ENCODE measurements at regions not wholly inside any gene's neighbourhood (a gene's known extent, or its start where the extent isn't known, plus 50 kb on each side); places are given as distances from the start of the nearest gene placed in this dataset.
"Not testable (repeated sequence)": the region's sequence is repeated elsewhere in the genome, so short reads cannot be mapped to it uniquely, and the experiment has no call there.

DNA sequence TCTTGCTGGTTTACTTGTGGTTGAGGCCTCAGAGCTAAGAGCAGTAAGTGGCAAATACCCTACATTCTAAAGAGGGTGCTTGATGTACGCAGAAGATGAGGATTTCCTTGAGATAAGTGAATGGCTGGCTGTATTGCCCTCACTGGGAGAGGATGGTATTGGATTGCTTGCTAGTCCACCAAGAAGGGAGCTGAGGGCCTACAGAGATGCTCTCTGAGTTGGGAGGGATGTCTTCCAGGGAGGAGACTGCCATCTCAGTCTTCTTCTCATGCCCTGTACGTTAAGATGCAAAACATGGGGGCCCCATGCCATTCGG is 669.1 kb downstream of the UTRN start:
- H3K27ac ChIP-seq, result no peak overlapping the region
- TF ChIP-seq, protein P1, sequence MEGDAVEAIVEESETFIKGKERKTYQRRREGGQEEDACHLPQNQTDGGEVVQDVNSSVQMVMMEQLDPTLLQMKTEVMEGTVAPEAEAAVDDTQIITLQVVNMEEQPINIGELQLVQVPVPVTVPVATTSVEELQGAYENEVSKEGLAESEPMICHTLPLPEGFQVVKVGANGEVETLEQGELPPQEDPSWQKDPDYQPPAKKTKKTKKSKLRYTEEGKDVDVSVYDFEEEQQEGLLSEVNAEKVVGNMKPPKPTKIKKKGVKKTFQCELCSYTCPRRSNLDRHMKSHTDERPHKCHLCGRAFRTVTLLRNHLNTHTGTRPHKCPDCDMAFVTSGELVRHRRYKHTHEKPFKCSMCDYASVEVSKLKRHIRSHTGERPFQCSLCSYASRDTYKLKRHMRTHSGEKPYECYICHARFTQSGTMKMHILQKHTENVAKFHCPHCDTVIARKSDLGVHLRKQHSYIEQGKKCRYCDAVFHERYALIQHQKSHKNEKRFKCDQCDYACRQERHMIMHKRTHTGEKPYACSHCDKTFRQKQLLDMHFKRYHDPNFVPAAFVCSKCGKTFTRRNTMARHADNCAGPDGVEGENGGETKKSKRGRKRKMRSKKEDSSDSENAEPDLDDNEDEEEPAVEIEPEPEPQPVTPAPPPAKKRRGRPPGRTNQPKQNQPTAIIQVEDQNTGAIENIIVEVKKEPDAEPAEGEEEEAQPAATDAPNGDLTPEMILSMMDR (IDR thresholded peaks at IDR 0.05), result no peak
- no peak for TF ChIP-seq ZFX (IDR thresholded peaks at IDR 0.05; ENCODE audit: borderline replicate concordance)

DNA sequence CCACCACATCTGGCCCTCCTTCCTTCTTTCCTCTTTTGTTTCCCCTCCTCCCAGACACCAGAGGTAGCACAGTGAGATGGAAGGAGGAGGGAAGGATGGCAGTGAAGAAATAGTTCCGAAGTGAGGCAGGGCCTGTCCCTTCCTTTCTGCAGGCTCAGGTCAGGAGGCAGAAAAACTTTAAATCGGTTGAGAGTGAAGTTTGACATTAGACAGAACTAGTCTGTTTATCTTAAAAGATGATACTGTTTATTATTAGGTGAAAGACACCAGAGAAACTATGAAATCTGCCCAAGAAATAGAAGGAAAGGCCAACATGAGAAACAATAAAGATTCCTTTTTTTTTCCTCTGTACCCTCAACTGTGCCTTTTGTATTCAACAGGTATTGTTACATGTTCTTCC is 670.3 kb downstream of the UTRN start:
- H3K27ac ChIP-seq, result no peak overlapping the region
- TF ChIP-seq, protein P1 (IDR thresholded peaks at IDR 0.05), result no peak
- no peak for TF ChIP-seq ZFX (IDR thresholded peaks at IDR 0.05; ENCODE audit: borderline replicate concordance)

DNA sequence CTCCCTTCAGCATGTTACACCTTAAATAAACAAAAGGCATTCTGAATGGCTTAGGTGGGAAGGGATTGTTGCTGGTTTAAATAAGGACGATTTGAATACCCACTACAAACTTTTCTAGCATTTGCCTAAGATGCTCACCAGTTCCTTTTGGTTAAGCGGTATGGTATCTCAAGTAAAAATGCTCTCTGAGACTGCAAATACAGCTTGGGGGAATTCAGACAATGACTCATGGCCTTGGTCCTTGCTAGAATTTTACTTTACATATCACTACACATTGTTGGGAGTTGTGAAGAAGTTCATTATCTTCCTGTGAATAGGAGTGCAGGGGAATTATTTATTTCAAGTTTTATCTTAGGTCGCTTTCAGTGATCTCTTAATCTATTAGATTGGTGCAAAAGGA is 670.7 kb downstream of the UTRN start:
- TF ChIP-seq, protein P1 (IDR thresholded peaks at IDR 0.05), result no peak
- no peak for TF ChIP-seq ZFX (IDR thresholded peaks at IDR 0.05; ENCODE audit: borderline replicate concordance)
- H3K27ac ChIP-seq, result no peak overlapping the region

DNA sequence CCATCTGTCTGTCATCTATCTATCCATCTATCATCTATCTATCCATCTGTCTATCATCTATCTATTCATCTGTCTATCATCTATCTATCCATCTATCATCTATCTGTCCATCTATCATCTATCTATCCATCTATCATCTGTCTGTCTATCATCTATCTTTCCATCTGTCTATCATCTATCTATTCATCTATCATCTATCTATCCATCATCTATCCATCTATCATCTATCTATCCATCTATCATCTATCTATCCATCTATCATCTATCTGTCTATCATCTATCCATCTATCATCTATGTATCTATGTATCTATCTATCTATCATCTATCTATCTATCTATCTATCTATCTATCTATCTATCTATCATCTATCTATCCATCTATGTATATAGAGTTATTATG is 671.6 kb downstream of the UTRN start:
- H3K27ac ChIP-seq, result not testable (repeated sequence)

DNA sequence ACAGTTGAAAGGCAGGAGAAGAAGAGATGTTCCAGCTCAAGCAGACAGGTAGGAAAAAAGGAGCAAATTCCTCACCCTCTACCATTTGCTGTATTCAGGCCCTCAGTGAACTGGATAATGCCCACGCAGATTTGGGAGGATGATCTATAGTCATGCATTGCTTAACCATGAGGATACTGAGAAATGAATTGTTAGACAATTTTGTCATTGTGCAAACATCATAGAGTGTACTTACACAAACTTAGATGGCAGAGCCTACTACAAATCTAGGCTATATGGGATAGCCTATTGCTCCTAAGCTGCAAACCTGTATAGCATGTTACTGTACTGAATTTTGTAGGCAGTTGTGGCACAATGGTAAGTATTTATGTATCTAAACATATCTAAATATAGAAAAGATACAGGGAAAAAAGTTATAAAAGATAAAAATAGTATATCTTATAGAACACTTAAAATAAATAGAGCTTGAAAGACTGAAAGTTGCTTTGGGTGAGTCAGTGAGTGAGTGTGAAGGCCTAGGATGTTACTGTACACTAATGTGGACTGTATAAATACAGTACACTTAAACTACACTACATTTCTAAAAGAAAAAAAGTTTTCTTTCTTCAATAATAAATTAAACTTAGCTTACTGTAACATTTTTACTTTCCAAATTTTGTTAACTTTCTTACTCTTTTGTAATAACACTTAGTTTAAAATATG is 672.3 kb downstream of the UTRN start:
- TF ChIP-seq, protein P1 (IDR thresholded peaks at IDR 0.05), result no peak
- no peak for TF ChIP-seq ZFX (IDR thresholded peaks at IDR 0.05; ENCODE audit: borderline replicate concordance)
- H3K27ac ChIP-seq, result no peak overlapping the region

DNA sequence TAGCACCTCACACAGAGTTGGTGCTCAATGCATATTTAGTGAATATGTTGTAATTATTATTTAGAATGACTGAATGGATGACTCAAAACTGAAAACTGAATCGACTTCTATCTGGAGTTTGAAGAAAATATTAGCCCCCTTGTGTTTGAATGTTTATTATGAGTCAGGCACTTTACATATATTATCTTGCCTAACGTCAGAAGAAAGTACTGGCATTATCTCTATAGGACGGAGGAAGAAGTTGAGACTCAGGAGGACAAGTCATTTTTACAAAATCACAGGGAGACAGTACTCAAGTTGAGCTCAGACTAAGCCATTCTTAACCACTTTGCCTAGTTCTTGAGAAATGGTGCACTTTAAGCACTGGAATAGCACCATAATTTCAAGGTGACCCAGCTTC is 684.0 kb downstream of the UTRN start:
- TF ChIP-seq ZFX (IDR thresholded peaks at IDR 0.05; ENCODE audit: borderline replicate concordance), result no peak
- TF ChIP-seq, protein P1 (IDR thresholded peaks at IDR 0.05), result no peak

DNA sequence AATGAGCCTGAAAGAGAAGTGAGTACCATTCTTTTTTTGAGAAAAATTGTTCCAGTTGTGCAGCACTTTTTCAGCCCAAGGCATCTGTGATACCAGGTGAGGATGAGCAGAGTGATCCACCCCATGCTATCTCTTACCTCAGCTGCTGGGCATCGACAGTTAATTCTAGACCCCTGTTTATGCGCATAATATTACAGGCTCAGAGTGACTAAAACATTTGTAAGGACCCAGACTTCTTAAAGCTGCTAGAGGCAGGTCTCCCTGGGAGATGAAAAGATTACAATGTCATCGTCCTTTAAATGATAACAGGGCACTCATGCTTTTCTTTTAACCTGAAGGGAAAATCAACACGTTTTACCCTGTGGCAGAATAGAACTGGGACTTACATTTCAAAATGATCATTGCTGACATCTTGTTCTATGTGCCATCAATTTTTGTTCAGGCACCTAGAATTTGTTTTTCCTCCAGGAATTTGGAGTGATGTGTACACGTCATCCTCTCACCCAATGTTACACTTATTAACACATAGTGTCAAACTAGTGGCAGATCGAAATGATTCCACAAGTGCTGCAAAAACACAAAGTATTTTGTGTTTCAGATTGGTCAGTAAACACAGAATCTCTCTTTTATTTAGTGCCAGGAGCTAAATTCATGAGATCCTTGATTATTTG is 684.6 kb downstream of the UTRN start:
- no peak overlapping the region for H3K27ac ChIP-seq
- TF ChIP-seq, protein P1 (IDR thresholded peaks at IDR 0.05), result no peak
- no peak for TF ChIP-seq ZFX (IDR thresholded peaks at IDR 0.05; ENCODE audit: borderline replicate concordance)

More for the DNA sequence above, 684.0 kb downstream of the UTRN start:
- no peak overlapping the region for H3K27ac ChIP-seq

DNA sequence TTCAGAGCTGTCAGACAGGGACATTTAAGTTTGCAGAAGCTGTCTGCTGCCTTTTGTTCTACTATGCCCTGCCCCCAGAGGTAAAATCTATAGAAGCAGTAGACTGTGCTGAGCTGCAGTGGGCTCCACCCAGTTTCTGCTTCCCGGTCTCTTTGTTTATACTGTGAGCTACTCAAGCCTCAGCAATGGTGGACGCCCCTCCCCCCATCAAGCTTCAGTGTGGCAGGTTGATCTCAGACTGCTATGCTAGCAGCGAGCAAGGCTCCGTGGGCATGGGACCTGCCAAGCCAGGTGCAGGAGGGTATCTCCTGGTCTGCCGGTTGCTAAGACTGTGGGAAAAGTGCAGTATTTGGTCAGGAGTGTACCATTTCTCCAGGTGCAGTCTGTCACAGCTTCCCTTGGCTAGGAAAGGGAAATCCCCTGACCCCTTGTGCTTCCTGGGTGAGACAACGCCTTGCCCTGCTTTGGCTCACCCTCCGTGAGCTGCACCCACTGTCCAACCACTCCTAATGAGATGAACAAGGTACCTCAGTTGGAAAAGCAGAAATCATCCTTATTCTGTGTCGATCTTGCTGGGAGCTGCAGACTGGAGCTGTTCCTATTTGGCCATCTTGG is 692.2 kb downstream of the UTRN start:
- H3K27ac ChIP-seq, result peak overlapping the region; percentile 48

Data from 22Rv1 (cell line).